GM12878 (cell line): ENCODE measurements at regions not wholly inside any gene's neighbourhood (a gene's known extent, or its start where the extent isn't known, plus 50 kb on each side); places are given as distances from the start of the nearest gene placed in this dataset.

ENCODE experiments used
- ATAC-seq: fragments of 200-7000 bp; cut with Tn5 transposase; 3 replicates; pipeline ENCODE4 v1.9.1; 2020; ENCODE audit warnings: mild to moderate bottlenecking, moderate library complexity
- BruUV-seq: library from RNA; stranded (reverse); fragments of 400-500 nt; replicated peaks from 2 replicates; lab custom pipeline; 2021; lab: Mats Ljungman, UMichigan
- CTCF ChIA-PET: fragments of 300-600 bp; sonication (Branson Sonifier 250); formaldehyde crosslinking; extraction: SDS; loops from one replicate; lab custom pipeline; 2021; ENCODE audit warnings: inconsistent platforms; lab: Yijun Ruan, JAX
- POLR2A ChIA-PET: fragments of 350-600 bp; formaldehyde crosslinking; extraction: SDS; loops from one replicate; lab custom pipeline; 2021; ENCODE audit warnings: inconsistent platforms; lab: Charles Lee
- RAD21 ChIA-PET: fragments of 300-600 bp; sonication (Branson Sonifier 250); formaldehyde crosslinking; loops from one replicate; lab custom pipeline; 2023; ENCODE audit warnings: antibody characterized with exemption; ENCODE audit not compliant: unreplicated experiment; lab: Charles Lee
- SMC1A ChIA-PET: fragments of 300-600 bp; sonication (Branson Sonifier 250); formaldehyde crosslinking; loops from one replicate; lab custom pipeline; 2023; ENCODE audit not compliant: unreplicated experiment, uncharacterized antibody; lab: Charles Lee
- DNase-seq: peaks from one replicate; pipeline ENCODE4 v3.0.0-alpha.2; 2011; ENCODE audit warnings: low read depth, low spot score
- FAIRE-seq: peaks from 3 replicates; lab custom pipeline; 2011; peaks lifted over from hg19 to GRCh38; lab: Jason Lieb, UNC
- H2AFZ ChIP-seq: 2 replicates; pipeline ENCODE4 v1.6.0; 2011; ENCODE audit warnings: low read depth, low read length, control low read depth; ENCODE audit not compliant: control insufficient read depth
- H3K27ac ChIP-seq: 2 replicates; pipeline ENCODE4 v1.5.1; 2011; ENCODE audit warnings: control low read depth; ENCODE audit not compliant: control insufficient read depth, insufficient read depth
- H3K27me3 ChIP-seq, 2 experiments: replicated peaks in 1 of 2; 2 replicates each; pipeline versions ENCODE4 v1.6.0 to v1.6.1; 2011; ENCODE audit warnings: low read length in 1 of 2; ENCODE audit not compliant: control insufficient read depth in 2 of 2, insufficient read depth in 2 of 2
- H3K36me3 ChIP-seq, 2 experiments: 2 replicates each; pipeline ENCODE4 v1.5.1; 2011; ENCODE audit warnings: low read length in 1 of 2; ENCODE audit not compliant: control insufficient read depth in 2 of 2, insufficient read depth in 2 of 2
- H3K4me1 ChIP-seq: 2 replicates; pipeline ENCODE4 v1.6.1; 2011; ENCODE audit warnings: mild to moderate bottlenecking, low read length, moderate library complexity, mixed read lengths; ENCODE audit not compliant: control insufficient read depth, insufficient read depth
- H3K4me2 ChIP-seq: 2 replicates; pipeline ENCODE4 v1.6.0; 2011; ENCODE audit warnings: control low read depth; ENCODE audit not compliant: control insufficient read depth, insufficient read depth
- H3K4me3 ChIP-seq: fragments of 200-600 bp; sonication (generic); 2 replicates; pipeline ENCODE4 v1.5.1; 2016
- H3K79me2 ChIP-seq: 2 replicates; pipeline ENCODE4 v1.6.0; 2011; ENCODE audit warnings: low read length; ENCODE audit not compliant: control insufficient read depth, insufficient read depth
- H3K9ac ChIP-seq: 2 replicates; pipeline ENCODE4 v1.8.0; 2011; ENCODE audit warnings: low read length, control low read depth, mixed read lengths; ENCODE audit not compliant: control insufficient read depth, insufficient read depth
- H3K9me3 ChIP-seq: replicated peaks from 3 replicates; pipeline ENCODE4 v1.5.1; 2011; ENCODE audit warnings: mild to moderate bottlenecking, low read length; ENCODE audit not compliant: control insufficient read depth, insufficient read depth
- H4K20me1 ChIP-seq: 2 replicates; pipeline ENCODE4 v1.6.0; 2011; ENCODE audit not compliant: control insufficient read depth, insufficient read depth
- BMI1 ChIP-seq: fragments of 450-650 bp; IDR thresholded peaks from 2 replicates; pipeline ENCODE4 v1.6.1; 2016; ENCODE audit warnings: mild to moderate bottlenecking, moderate library complexity, borderline replicate concordance
- CREB1 ChIP-seq: IDR thresholded peaks from 2 replicates; pipeline ENCODE4 v1.6.1; 2012; ENCODE audit warnings: low read depth, mild to moderate bottlenecking, inconsistent platforms
- CTCF ChIP-seq, 3 experiments: IDR thresholded peaks in 2 of 3; conservative IDR thresholded peaks in 1 of 3; 2 replicates each; pipeline ENCODE4 v1.5.1; 2011; ENCODE audit warnings: low read depth in 3 of 3, low read length in 3 of 3, mild to moderate bottlenecking in 3 of 3, control low read depth in 2 of 3, moderate library complexity in 2 of 3, inconsistent platforms in 1 of 3, mixed read lengths in 1 of 3; ENCODE audit not compliant: control insufficient read depth in 2 of 3, insufficient read depth in 1 of 3; ENCODE audit errors: extremely low read depth in 1 of 3
- HCFC1 ChIP-seq: fragments of 150-350 bp; IDR thresholded peaks from 2 replicates; pipeline ENCODE4 v1.6.1; 2014; ENCODE audit warnings: low read length
- IKZF2 ChIP-seq, 2 experiments: fragments of 450-650 bp; IDR thresholded peaks; 2 replicates each; pipeline ENCODE4 v1.6.1; 2017; ENCODE audit warnings: mild to moderate bottlenecking in 2 of 2, moderate library complexity in 2 of 2
- NFYB ChIP-seq: IDR thresholded peaks from 2 replicates; pipeline ENCODE4 v1.6.1; 2011; ENCODE audit warnings: low read depth, mild to moderate bottlenecking, low read length, improper control_type of control experiment, moderate library complexity; ENCODE audit not compliant: insufficient read depth
- NR2F1 ChIP-seq: fragments of 450-650 bp; conservative IDR thresholded peaks from 2 replicates; pipeline ENCODE4 v1.6.1; 2017; ENCODE audit warnings: mild to moderate bottlenecking
- SPI1 ChIP-seq: IDR thresholded peaks from 2 replicates; pipeline ENCODE4 v1.6.1; 2011; ENCODE audit warnings: low read depth, mild to moderate bottlenecking, low read length, moderate library complexity, borderline replicate concordance; ENCODE audit not compliant: insufficient read depth
- SRF ChIP-seq, 2 experiments: IDR thresholded peaks; 2 replicates each; pipeline ENCODE4 v1.6.1; 2011; ENCODE audit warnings: low read depth in 2 of 2, low read length in 2 of 2, mild to moderate bottlenecking in 1 of 2, moderate library complexity in 1 of 2
- USF1 ChIP-seq: IDR thresholded peaks from 2 replicates; pipeline ENCODE4 v1.6.1; 2011; ENCODE audit warnings: borderline replicate concordance, low read depth, mild to moderate bottlenecking, moderate library complexity, mixed read lengths, low read length; ENCODE audit not compliant: insufficient read depth; ENCODE audit errors: extremely low read length
- WRNIP1 ChIP-seq: IDR thresholded peaks from 2 replicates; pipeline ENCODE4 v1.6.1; 2011; ENCODE audit warnings: low read depth, low read length, improper control_type of control experiment, borderline replicate concordance
- WGBS: methylation state at CpG from one replicate; pipeline ENCODE4 v1.1.6; 2016; ENCODE audit warnings: low lambda C conversion rate; ENCODE audit not compliant: insufficient replicate concordance, insufficient coverage; ENCODE audit errors: missing lambda C conversion rate; 5-methylcytosine and 5-hydroxymethylcytosine counted together
- in situ Hi-C: fragments of 300-500 bp; cut with MboI; formaldehyde crosslinking; loops from 9 replicates; pipeline ENCODE4 v1.14.3; 2018; ENCODE audit warnings: mixed read lengths
- intact Hi-C: fragments of 100-400 bp; cut with micrococcal nuclease; formaldehyde crosslinking; loops from one replicate; pipeline ENCODE4 v1.14.2; 2022; ENCODE audit not compliant: unreplicated experiment
- TF ChIP-seq, protein P1 (sequence below): fragments of 450-650 bp; IDR thresholded peaks from 2 replicates; pipeline ENCODE4 v1.6.1; 2017; ENCODE audit warnings: mild to moderate bottlenecking, moderate library complexity

DNA sequence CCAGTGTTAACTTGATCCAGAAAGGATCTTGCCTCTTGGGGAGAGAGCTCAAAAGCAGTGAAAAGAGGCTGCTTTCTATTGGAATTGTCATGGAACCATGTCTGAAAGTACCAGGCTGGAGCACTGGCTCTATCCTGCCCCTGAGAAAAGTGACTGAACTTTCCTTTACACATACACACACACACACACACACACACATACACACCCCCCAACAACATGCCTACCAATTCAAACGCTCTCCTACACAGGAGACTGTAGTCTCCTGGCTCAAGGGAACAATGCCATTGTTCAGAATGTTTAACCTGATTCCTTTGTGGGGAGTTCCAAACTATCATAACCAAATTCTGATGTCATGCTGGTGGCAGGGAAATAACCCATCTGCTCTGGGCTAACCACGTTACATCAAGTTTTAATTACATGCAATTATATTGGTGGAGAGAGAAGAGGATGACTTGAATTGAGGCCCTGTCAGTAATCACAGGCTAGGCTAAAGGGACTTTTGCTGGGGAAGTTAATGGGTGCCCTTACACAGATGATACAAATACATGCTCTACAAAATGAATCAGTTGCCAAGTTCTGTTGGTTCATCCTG, 52.3 kb upstream of the DUSP10 start:
- peaks cover 3% of the 10 kb centered on the region; the same call in 2 of the 3 replicates for H3K9me3 ChIP-seq
- H3K27ac ChIP-seq = peak overlapping the region; percentile 69
- BruUV-seq = TSS peak; percentile 96
- H3K79me2 ChIP-seq = no peaks in the 10 kb centered on the region
- WGBS = 0% methylated on average over 2 of the region's 2 CpGs
- H3K4me3 ChIP-seq = no peak overlapping the region
- RAD21 ChIA-PET = interaction anchor here (0.7 to 5.3 kb wide), 21 partner anchors 9 to 254 kb away, joined by 3 to 69 read pairs (median 5); no protein-coding TSS in a partner anchor
- H3K4me2 ChIP-seq = peak overlapping the region; percentile 36
- H2AFZ ChIP-seq = no peak overlapping the region; the same call in 1 of the 2 replicates
- FAIRE-seq = peak; percentile 86
- no peaks in the 10 kb centered on the region for H4K20me1 ChIP-seq
- H3K4me1 ChIP-seq = peaks cover 25% of the 10 kb centered on the region
- CTCF ChIA-PET = interaction anchor here (0.9 to 1.6 kb wide), 7 partner anchors 11 to 51 kb away, joined by 3 to 9 read pairs (median 4); no protein-coding TSS in a partner anchor
- POLR2A ChIA-PET = interaction anchor here (1.0 to 2.0 kb wide), 9 partner anchors 10 to 51 kb away, joined by 4 to 9 read pairs (median 7); no protein-coding TSS in a partner anchor
- ATAC-seq = peak; percentile 90
- SMC1A ChIA-PET = interaction anchor here (0.7 to 4.3 kb wide), 25 partner anchors 8 to 198 kb away, joined by 3 to 49 read pairs (median 5); no protein-coding TSS in a partner anchor
- DNase-seq = peak; percentile 82
- intact Hi-C loops = loop anchor here (1.0 to 5.0 kb wide), 3 partner anchors 40 to 83 kb away; no protein-coding TSS in a partner anchor
- H3K36me3 ChIP-seq = no peaks in the 10 kb centered on the region
- H3K27me3 ChIP-seq = no peaks in the 10 kb centered on the region
- peak overlapping the region; percentile 27; the same call in 1 of the 2 replicates for H3K9ac ChIP-seq
- in situ Hi-C loops = no loop called here
- TF ChIP-seq HCFC1 (no peak), SPI1 (peak; percentile 13; the same call in 1 of the 2 replicates), SRF (IDR thresholded peaks at IDR 0.05; ENCODE audit: low read depth in 2 of 2, low read length in 2 of 2) (0 out of 4 replicates have a peak, but pooled peaks of 1 of the 2 experiments have one; percentile 28), WRNIP1 (no peak), IKZF2 (IDR thresholded peaks at IDR 0.05) (peak; percentile 90 to 93; a peak in 3 of 4 replicates), BMI1 (peak; percentile 65; the same call in 1 of the 2 replicates), CTCF (IDR thresholded peaks at IDR 0.05 in 2 of 3, conservative IDR thresholded peaks at IDR 0.05 in 1 of 3; ENCODE audit: control insufficient read depth in 2 of 3, extremely low read depth in 1 of 3, insufficient read depth in 1 of 3, low read depth in 3 of 3, low read length in 3 of 3) (no peak), NR2F1 (peak; percentile 61), CREB1 (peak; percentile 70; the same call in 1 of the 2 replicates), NFYB (0 out of 2 replicates have a peak, but pooled peaks have one; percentile 18), USF1 (no peak)
- TF ChIP-seq, protein P1, sequence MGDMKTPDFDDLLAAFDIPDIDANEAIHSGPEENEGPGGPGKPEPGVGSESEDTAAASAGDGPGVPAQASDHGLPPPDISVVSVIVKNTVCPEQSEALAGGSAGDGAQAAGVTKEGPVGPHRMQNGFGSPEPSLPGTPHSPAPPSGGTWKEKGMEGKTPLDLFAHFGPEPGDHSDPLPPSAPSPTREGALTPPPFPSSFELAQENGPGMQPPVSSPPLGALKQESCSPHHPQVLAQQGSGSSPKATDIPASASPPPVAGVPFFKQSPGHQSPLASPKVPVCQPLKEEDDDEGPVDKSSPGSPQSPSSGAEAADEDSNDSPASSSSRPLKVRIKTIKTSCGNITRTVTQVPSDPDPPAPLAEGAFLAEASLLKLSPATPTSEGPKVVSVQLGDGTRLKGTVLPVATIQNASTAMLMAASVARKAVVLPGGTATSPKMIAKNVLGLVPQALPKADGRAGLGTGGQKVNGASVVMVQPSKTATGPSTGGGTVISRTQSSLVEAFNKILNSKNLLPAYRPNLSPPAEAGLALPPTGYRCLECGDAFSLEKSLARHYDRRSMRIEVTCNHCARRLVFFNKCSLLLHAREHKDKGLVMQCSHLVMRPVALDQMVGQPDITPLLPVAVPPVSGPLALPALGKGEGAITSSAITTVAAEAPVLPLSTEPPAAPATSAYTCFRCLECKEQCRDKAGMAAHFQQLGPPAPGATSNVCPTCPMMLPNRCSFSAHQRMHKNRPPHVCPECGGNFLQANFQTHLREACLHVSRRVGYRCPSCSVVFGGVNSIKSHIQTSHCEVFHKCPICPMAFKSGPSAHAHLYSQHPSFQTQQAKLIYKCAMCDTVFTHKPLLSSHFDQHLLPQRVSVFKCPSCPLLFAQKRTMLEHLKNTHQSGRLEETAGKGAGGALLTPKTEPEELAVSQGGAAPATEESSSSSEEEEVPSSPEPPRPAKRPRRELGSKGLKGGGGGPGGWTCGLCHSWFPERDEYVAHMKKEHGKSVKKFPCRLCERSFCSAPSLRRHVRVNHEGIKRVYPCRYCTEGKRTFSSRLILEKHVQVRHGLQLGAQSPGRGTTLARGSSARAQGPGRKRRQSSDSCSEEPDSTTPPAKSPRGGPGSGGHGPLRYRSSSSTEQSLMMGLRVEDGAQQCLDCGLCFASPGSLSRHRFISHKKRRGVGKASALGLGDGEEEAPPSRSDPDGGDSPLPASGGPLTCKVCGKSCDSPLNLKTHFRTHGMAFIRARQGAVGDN = peak; percentile 76
